Testis (tissue), 2 donors: ENCODE measurements at regions not wholly inside any gene's neighbourhood (a gene's known extent, or its start where the extent isn't known, plus 50 kb on each side); places are given as distances from the start of the nearest gene placed in this dataset.

Experiments
- CTCF ChIP-seq, 3 experiments: fragments of 450-650 bp in 2 of 3; fragments of 200-600 bp in 1 of 3; sonication (generic) in 1 of 3; IDR thresholded peaks; one replicate each; pipeline ENCODE4 v1.5.1; 2016 to 2019; ENCODE audit warnings: antibody characterized with exemption in 3 of 3, mild to moderate bottlenecking in 2 of 3, moderate library complexity in 1 of 3
- POLR2A ChIP-seq: fragments of 450-650 bp; IDR thresholded peaks from one replicate; pipeline ENCODE4 v1.6.1; 2017; ENCODE audit warnings: antibody characterized with exemption, mild to moderate bottlenecking, moderate library complexity

DNA sequence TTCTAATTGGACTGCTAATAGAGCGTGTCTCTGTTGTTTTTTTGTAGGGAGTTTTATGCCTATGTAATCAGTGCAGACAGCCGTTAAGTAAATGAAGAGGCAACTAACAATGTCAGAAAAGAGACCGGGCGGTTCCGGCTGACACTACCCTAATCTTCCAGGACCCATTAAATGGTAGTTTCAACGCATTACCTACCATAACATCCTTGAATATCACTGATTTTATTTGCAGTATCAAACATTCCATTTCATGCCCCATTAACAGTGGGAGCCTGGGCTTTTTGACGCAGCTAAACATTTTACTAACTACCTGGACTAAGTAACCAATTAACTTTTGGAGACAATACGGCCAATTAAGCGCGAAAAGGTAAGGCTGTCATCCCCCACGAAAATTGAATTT, 832.9 kb upstream of the NR2F2 start:
- TF ChIP-seq CTCF (IDR thresholded peaks at IDR 0.05) (no peak), POLR2A (no peak)
